ENCODE measurements at regions not wholly inside any gene's neighbourhood (a gene's known extent, or its start where the extent isn't known, plus 50 kb on each side); places are given as distances from the start of the nearest gene placed in this dataset.

DNA sequence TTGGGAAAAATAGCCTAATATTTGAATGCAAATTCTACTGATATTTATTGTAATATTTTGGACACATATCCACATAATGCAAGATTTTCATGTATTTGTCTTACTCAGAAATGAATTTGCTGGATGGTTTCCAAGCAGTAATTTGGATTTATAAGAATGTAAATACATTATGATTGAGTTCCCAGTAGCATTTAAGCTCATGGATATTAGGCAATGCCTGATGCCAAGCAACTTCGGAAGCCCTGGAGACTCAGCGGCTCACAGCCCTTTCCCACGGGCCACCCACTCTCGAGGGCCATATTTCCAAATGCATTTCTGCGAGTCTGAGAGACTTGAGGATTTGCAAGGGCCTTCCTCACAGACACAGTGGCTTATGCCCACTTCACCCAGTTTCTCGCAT lies 62.1 kb upstream of the MYOCD start:
- TF ChIP-seq POLR2AphosphoS5 (IDR thresholded peaks at IDR 0.05; ENCODE audit: insufficient read depth in 1 of 2, low read depth in 1 of 2) (no peak), POLR2A (IDR thresholded peaks at IDR 0.05) (no peak)
- TF ChIP-seq, protein P1, sequence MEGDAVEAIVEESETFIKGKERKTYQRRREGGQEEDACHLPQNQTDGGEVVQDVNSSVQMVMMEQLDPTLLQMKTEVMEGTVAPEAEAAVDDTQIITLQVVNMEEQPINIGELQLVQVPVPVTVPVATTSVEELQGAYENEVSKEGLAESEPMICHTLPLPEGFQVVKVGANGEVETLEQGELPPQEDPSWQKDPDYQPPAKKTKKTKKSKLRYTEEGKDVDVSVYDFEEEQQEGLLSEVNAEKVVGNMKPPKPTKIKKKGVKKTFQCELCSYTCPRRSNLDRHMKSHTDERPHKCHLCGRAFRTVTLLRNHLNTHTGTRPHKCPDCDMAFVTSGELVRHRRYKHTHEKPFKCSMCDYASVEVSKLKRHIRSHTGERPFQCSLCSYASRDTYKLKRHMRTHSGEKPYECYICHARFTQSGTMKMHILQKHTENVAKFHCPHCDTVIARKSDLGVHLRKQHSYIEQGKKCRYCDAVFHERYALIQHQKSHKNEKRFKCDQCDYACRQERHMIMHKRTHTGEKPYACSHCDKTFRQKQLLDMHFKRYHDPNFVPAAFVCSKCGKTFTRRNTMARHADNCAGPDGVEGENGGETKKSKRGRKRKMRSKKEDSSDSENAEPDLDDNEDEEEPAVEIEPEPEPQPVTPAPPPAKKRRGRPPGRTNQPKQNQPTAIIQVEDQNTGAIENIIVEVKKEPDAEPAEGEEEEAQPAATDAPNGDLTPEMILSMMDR (IDR thresholded peaks at IDR 0.05), result no peak
